HG03045 (cell line): ENCODE measurements at regions not wholly inside any gene's neighbourhood (a gene's known extent, or its start where the extent isn't known, plus 50 kb on each side); places are given as distances from the start of the nearest gene placed in this dataset.
"Not testable (repeated sequence)": the region's sequence is repeated elsewhere in the genome, so short reads cannot be mapped to it uniquely, and the experiment has no call there.

Experiments used
- ATAC-seq: cut with Tn5 transposase; IDR thresholded peaks from one replicate; pipeline ENCODE4 v1.9.1; 2021; ENCODE audit warnings: mild to moderate bottlenecking, moderate library complexity; ENCODE audit not compliant: unreplicated experiment

DNA sequence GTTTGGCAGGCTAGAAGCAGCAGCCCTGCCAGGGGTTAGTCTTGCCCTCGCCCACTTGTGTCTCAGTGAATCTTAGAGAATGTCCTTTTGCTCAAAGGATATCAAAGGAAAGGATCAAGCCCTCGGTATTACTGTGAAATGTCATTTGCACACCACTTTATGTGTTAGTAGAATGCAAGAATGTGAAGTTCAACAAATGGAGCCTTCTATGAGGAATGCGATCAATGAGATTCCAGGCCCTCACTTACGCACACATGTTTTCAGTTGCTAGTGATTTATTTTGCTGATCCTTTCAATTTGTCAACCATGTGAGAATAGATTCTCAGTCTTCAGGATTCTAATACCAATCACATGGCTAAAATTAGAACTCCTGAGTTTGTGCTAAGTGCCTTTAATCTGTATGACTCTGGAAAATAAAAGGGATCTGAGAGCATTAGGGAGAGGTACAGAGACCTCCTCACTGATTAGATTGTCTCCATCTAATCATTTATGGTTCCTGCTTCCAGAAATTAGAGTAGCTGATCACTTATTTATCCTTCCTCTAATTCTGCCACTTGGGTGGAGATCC, 123.0 kb upstream of the SP4 start:
- ATAC-seq = no peak

- no peak for ATAC-seq
Observed at GRCh38 chr7:21305455-21306235, 122.2 kb upstream of the SP4 start.

DNA sequence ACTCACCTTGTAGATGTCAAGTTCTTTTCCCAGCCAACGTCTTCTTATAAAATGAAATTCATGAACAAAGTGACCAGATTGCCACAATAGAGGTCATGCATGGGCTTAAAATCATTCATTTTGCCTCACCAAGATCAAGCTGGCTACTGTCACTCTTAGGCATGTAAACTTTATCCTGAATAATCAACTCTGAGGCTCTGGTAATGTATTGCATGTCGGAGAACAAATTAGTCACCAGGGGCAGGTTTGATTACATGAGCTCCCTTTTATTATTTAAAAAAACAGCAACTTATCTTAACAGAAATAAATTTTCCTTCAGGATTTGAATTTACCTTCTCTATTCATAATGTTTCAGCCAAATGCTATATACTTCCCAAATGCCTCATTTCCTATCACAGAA, 112.9 kb upstream of the SP4 start:
- no peak for ATAC-seq

- ATAC-seq = no peak
Observed at GRCh38 chr7:21317966-21318915, 109.6 kb upstream of the SP4 start.

GRCh38 chr7:21318916-21319270, 109.0 kb upstream of the SP4 start:
- no peak for ATAC-seq

DNA sequence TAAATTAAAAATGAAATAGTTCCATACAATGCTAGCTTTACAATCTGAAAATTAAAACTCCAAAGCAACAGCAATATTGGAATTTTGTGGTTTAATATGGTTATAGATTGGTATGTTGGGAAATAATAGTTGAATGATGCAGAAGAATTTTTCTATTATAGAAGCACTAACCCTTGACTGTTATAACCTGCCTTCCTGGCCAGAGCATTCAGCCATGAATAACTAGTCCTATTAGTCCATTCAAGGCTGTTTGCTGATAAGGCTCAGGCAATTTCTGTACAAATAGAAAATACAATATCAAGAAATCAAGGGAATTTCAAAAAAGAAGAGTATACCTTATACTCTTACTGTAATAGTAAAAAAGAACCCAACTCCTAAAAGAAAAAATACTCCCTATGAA, 101.6 kb upstream of the SP4 start:
- ATAC-seq = no peak

- no peak for ATAC-seq
Observed at GRCh38 chr7:21326921-21327320, 101.0 kb upstream of the SP4 start.

DNA sequence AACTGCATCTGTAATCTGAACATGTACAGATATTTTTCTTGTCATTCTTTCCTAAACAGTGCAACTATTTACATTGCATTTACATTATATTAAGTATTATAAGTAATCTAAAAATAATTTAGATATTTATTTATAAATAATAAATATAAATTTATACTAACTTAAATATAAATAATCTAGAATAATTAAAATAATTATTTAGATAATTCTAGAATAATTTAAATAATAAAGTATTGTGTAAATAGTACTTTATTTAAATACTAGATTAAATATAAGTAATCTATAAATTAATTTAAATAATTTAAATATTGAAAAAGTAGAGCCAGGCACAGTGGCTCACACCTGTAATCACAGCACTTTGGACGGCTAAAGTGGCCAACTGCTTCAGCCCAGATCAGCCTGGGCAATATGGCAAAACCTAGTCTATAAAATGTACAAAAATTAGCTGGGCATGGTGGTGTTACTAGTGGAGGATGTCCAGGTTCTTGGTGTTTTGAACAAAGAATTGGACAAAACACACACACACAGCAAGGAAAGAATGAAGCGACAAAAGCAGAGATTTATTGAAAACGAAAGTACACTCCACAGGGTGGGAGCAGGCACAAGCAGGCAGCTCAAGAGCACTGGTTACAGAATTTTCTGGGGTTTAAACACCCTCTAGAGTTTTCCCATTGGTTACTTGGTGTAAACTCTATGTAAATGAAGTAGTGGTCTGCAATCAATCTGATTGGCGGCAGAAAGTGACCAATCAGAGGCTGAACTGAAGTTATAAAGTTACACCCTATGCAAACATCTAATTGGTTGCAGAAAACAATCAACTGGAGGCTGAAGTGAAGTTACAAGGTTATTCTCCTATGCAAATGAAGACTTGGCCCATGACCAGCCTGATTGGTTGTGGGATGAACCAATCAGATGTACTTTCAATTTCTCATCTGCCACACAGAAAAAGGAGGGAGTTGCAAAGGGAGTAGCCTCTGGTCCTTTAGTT, 100.2 kb upstream of the SP4 start:
- ATAC-seq = no peak

- no peak for ATAC-seq
Observed at GRCh38 chr7:21330462-21331178, 97.3 kb upstream of the SP4 start.

DNA sequence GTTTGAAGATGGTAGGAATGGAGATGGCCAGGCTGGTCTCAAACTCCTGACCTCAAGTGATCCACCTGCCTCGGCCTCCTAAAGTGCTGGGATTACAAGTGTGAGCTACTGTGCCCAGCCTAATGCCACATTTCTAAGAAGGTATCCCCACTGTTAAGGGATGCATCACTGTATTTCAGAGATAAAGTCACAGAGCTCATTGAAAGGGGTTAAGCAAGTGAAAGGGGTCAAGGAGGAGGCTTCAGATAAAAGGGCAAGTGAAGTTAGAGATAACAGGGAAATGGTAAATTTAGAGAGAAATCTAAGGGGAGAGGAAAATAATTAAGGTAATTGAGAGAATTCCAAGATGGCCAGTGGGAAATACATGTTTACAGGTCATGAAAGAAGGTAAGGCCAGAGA, 93.0 kb upstream of the SP4 start:
- ATAC-seq = no peak

DNA sequence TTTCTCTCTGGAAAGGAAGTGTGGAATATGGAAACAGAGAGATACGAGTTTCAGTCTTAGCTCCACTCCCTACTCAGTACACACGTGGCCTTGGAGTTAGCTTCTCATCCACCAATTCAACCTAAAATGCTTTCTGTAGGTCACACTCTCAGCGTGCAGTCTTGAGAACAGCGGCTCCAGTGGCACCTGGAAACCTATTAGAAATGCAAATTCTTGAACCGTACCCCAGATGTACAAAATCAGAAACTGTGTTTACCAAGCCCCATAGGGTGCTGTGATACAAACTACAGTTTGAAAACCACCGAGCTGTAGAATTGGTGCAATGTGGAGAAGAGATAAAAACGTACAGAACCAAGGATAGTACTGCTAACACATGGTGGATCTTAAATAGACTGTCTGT, 91.1 kb upstream of the SP4 start:
- no peak for ATAC-seq

DNA sequence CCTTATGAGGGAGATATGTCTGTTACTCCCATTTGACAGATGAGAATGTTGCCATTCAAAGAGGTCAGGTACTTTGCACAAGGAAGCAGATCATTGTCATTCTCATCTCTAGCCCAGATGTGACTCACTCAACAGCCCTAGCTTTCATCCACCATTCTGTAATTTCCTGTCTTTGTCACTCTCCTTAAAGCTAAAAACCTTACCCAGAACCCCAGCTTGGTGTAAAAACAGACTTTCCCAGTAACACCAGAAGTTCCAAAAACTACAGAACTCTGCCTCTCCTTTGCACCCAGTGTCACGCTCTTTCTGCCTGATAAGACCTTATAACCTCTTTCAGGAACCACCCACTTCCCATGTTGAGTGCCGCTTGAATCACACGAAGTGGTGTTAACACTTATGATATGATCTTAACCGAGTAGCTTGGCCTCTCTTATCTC, 89.1 kb upstream of the SP4 start:
- no peak for ATAC-seq

GRCh38 chr7:21344900-21345299, 83.0 kb upstream of the SP4 start:
- ATAC-seq = not testable (repeated sequence)

- ATAC-seq = no peak
Observed at GRCh38 chr7:21345361-21345760, 82.5 kb upstream of the SP4 start.

GRCh38 chr7:21346297-21346696, 81.6 kb upstream of the SP4 start:
- ATAC-seq = no peak

DNA sequence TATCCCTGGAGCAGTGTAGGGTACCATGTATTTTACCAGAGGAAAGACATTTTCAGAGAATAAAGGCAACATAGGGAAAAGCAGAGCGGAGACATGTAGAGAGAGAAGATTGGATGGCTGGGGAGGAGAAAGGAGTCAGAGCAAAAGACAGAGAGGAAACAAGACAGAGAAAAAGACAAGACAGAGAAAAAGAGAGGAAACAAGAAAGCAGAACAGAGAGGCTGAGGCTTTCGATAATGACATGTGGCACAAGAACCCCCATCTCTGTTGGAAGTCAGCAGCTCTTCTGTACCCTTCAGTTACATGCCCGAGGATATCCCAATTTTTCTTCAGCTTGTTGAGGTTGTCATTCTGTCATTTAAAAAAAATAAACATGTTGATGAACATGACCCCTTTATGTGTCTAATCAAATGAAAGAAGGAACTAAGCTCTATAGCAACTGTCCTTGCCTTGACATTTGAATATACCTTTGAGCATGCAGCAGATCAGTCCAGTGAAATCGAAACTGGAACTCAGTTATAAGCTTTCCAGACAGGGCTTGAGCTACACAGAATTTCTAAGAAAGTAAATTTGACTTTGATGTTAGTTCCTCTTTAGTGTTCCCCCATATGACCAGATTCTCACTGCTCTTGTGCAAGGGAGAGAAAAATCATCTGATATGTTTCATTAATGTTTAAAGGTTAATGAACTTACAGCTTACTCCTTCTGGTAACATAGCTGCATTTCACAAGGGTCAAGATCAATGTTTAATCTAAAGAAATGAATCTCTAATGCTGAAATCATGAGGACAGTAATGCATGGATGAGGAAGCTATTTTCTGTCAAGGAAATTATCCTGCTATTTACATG, 75.1 kb upstream of the SP4 start:
- ATAC-seq = peak; percentile 86

DNA sequence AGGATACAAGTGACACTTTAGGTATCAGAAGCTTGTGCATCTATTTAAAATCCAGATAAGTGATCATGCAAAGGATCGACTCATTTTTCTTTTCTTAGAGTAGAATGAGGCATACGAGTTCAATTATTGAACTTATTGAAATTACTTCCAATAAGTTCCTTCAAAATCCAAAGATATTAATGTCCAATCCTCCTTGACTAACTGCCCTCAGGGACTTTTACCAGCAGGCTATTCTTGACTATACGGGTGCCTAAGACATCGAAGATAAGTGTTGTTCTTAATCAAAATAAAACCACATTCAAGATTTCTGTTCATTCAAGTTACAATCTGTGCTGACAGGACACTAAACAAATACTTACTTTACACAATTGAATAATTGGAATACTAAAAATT, 74.5 kb upstream of the SP4 start:
- no peak for ATAC-seq

- no peak for ATAC-seq
Observed at GRCh38 chr7:21354284-21354683, 73.6 kb upstream of the SP4 start.

GRCh38 chr7:21355406-21355874, 72.4 kb upstream of the SP4 start:
- peak; percentile 81 for ATAC-seq
